Pancreas (tissue), 10 donors: ENCODE measurements at regions not wholly inside any gene's neighbourhood (a gene's known extent, or its start where the extent isn't known, plus 50 kb on each side); places are given as distances from the start of the nearest gene placed in this dataset.

Experiments
- ATAC-seq, 4 donors: fragments of 200-7000 bp; cut with Tn5 transposase; one replicate each; pipeline versions ENCODE4 v1.8.0 to v1.9.1; 2020; ENCODE audit warnings: mild to moderate bottlenecking in 4 of 4, moderate library complexity in 4 of 4
- DNase-seq, 6 donors: peaks; one replicate each; pipeline ENCODE4 v3.0.0-alpha.2; 2020
- FAIRE-seq: peaks from 2 replicates; lab custom pipeline; 2012; peaks lifted over from hg19 to GRCh38; lab: Jason Lieb, UNC
- H3K27ac ChIP-seq, 4 donors: fragments of 200-600 bp; sonication (generic); 1 replicate in 3 of 4; 2 replicates in 1 of 4; pipeline versions ENCODE4 v1.5.0 to v1.8.0; 2020
- H3K27me3 ChIP-seq, 4 donors: fragments of 200-600 bp; one replicate each; pipeline ENCODE4 v1.8.0; 2021
- H3K36me3 ChIP-seq, 3 donors: fragments of 200-600 bp; sonication (generic) in 1 of 3; one replicate each; pipeline versions ENCODE4 v1.5.0 to v1.8.0; 2020 to 2021
- H3K4me1 ChIP-seq, 3 donors: fragments of 200-600 bp; one replicate each; pipeline ENCODE4 v1.8.0; 2021
- H3K4me3 ChIP-seq, 4 donors: fragments of 200-600 bp; sonication (generic) in 2 of 4; one replicate each; pipeline versions ENCODE4 v1.5.0 to v1.8.0; 2020 to 2021
- H3K9me3 ChIP-seq, 4 donors: fragments of 200-600 bp; one replicate each; pipeline ENCODE4 v1.8.0; 2021
- CTCF ChIP-seq, 4 donors: fragments of 200-600 bp; sonication (generic) in 3 of 4; IDR thresholded peaks; one replicate each; pipeline versions ENCODE4 v1.5.0 to v1.8.0; 2021; ENCODE audit warnings: antibody characterized with exemption in 4 of 4
- WGBS, 2 donors: extraction: QIAGEN DNeasy Blood & Tissue Kit; methylation state at CpG; one replicate each; pipeline ENCODE4 v1.1.7; 2013; 5-methylcytosine and 5-hydroxymethylcytosine counted together
- intact Hi-C, 3 donors: fragments of 100-400 bp; cut with DNase I; formaldehyde crosslinking; loops; one replicate each; pipeline versions ENCODE4 v1.11.1 to v1.14.2; 2022
- donor health status: healthy with polysubstance abuse.
- donor health status: DM: no; HTN: no; CAD: no; lungs with moderate emphysema.
- donor health status: DM: no; HTN: no; CAD: no.
- donor health status: control.
- donor health status: control.
- donor health status: Bipolar disorder and iron deficiency.
- donor health status: DM: yes; HTN: yes; CAD: no.
- donor health status: DM: no; HTN: no; CAD: no.
- donor health status: DM: no; HTN: no; CAD: no.
- donor health status: DM: yes; HTN: yes; CAD: no.

GRCh38 chr2:228658998-228659397 lies 477.5 kb upstream of the SPHKAP start:
- ATAC-seq (no peak), DNase-seq (peak in 1 of 6 donors; percentile 13)

GRCh38 chr2:228657807-228658402 lies 476.4 kb upstream of the SPHKAP start:
- H3K4me3 ChIP-seq, result no peak overlapping the region
- FAIRE-seq (peak; percentile 17), DNase-seq (no peak), ATAC-seq (peak; percentile 62 to 83 (median 70))
- H3K27me3 ChIP-seq, result no peaks in the 10 kb centered on the region
- TF ChIP-seq CTCF (IDR thresholded peaks at IDR 0.05), result peak in 3 of 4 donors; percentile 30 to 51 (median 42)
- peaks cover 9 to 22% (median 14%) of the 10 kb centered on the region in 3 donors for H3K4me1 ChIP-seq
- intact Hi-C loops, result loop anchor here in 2 of 3 donors (5.0 to 10.0 kb wide), 2 partner anchors 603 to 606 kb away; no protein-coding TSS in a partner anchor
- H3K27ac ChIP-seq, result no peak overlapping the region
- H3K9me3 ChIP-seq, result no peaks in the 10 kb centered on the region
- H3K36me3 ChIP-seq, result no peaks in the 10 kb centered on the region
- WGBS, 2 donors, result 21 to 22% methylated on average over 6 of the region's 6 CpGs

More at GRCh38 chr2:228658998-228659397, 477.5 kb upstream of the SPHKAP start:
- intact Hi-C loops, result loop anchor here in 2 of 3 donors (5.0 to 10.0 kb wide), 2 partner anchors 604 to 607 kb away; no protein-coding TSS in a partner anchor
- WGBS, 2 donors, result 39 to 43% methylated on average over 5 of the region's 5 CpGs
- H3K9me3 ChIP-seq, result no peaks in the 10 kb centered on the region
- no peaks in the 10 kb centered on the region for H3K36me3 ChIP-seq
- no peaks in the 10 kb centered on the region for H3K27me3 ChIP-seq
- no peak for FAIRE-seq
- H3K4me3 ChIP-seq, result no peak overlapping the region
- no peak overlapping the region for H3K27ac ChIP-seq
- H3K4me1 ChIP-seq, result peaks cover 3 to 12% (median 8%) of the 10 kb centered on the region in 3 donors
- no peak for TF ChIP-seq CTCF (IDR thresholded peaks at IDR 0.05)

- Histone ChIP-seq H3K4me1 (peaks cover 9 to 22% (median 14%) of the 10 kb centered on the region in 3 donors), H3K27ac (no peak overlapping the region), H3K9me3 (no peaks in the 10 kb centered on the region), H3K4me3 (no peak overlapping the region), H3K36me3 (no peaks in the 10 kb centered on the region), H3K27me3 (no peaks in the 10 kb centered on the region)
- DNase-seq, result no peak
- intact Hi-C loops, result loop anchor here in 2 of 3 donors (5.0 to 10.0 kb wide), 2 partner anchors 601 to 603 kb away; no protein-coding TSS in a partner anchor
- ATAC-seq, result no peak
- WGBS, 2 donors, result 93 to 96% methylated on average over 2 of the region's 2 CpGs
- no peak for FAIRE-seq
- TF ChIP-seq CTCF (IDR thresholded peaks at IDR 0.05), result no peak
Observed at GRCh38 chr2:228655331-228655730, 473.8 kb upstream of the SPHKAP start.

- FAIRE-seq, result no peak
- intact Hi-C loops, result loop anchor here in 2 of 3 donors (5.0 to 10.0 kb wide), 2 partner anchors 600 to 602 kb away; no protein-coding TSS in a partner anchor
Observed at GRCh38 chr2:228654707-228655106, 473.2 kb upstream of the SPHKAP start.

More at GRCh38 chr2:228654707-228655106, 473.2 kb upstream of the SPHKAP start:
- no peaks in the 10 kb centered on the region for H3K9me3 ChIP-seq
- H3K36me3 ChIP-seq, result no peaks in the 10 kb centered on the region
- no peak for DNase-seq
- H3K27me3 ChIP-seq, result no peaks in the 10 kb centered on the region
- peak; percentile 32 to 78 (median 71) for ATAC-seq
- H3K4me1 ChIP-seq, result peaks cover 9 to 22% (median 14%) of the 10 kb centered on the region in 3 donors
- WGBS, 2 donors, result 17% methylated on average over 2 of the region's 2 CpGs
- peak overlapping the region in 2 of 4 donors; percentile 34 to 51 for H3K27ac ChIP-seq
- H3K4me3 ChIP-seq, result no peak overlapping the region
- no peak for TF ChIP-seq CTCF (IDR thresholded peaks at IDR 0.05)
